ENCODE measurements at regions not wholly inside any gene's neighbourhood (a gene's known extent, or its start where the extent isn't known, plus 50 kb on each side); places are given as distances from the start of the nearest gene placed in this dataset.
A peak's percentile ranks its signal among the peaks of the same experiment; 100 is the strongest.

- DNase-seq = no peak
Observed at GRCh38 chr7:84533182-84533581, 338.6 kb upstream of the SEMA3A start.

GRCh38 chr7:84532196-84532595 is 337.6 kb upstream of the SEMA3A start:
- no peak for DNase-seq

DNA sequence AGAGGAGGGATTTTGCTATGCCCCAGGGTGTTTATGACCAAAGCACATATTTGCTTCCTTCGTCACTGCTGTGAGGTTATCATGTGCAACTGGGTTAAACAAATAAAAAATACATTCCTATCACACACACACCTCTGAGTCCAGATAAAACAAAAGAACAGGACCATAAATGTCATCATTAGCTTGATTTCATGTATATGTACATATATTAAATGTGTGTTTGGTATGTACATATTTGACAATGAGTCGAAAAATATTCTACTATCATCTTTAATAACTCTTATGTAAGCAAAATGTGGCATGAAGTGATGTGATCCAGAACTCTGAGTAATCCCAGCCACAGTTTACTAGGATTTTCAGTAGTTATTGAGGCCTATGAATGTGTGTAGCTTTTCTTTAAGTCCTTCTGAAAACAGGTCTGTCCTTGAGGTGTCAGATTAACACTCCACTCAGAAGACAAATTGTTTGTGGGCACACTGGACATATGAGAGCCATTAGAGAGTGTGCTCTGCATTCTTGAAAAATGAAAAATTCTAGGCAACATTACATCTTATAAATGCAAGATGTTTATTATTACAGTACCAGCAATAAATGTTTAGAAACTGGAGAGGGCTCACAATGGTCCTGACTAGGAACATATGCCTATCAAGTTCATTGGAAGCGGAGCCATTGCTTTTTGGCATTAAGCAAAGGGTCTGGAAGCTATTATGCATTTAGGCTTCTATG is 335.1 kb upstream of the SEMA3A start:
- DNase-seq = peak; percentile 1

GRCh38 chr7:84528756-84529479 is 334.3 kb upstream of the SEMA3A start:
- no peak for DNase-seq

- no peak for DNase-seq
Observed at GRCh38 chr7:84524714-84525694, 330.4 kb upstream of the SEMA3A start.

DNA sequence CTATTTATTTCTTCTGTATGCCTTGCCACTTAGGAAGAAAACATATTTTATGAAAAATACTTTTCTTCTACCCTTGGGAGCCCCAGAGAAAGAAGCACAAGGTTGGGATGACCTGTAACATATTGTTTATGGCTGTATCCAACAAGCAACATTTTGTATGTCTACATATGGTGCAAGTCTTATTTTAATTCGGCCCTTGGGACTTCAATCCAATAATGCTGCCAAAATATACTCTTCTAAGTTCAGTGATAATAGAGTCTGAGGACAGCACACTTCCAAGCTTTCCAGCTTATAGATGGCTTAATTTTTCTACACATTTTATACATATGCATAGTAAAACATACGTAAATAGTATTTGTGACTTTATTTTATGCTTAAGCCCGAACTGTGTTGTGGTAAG is 318.5 kb upstream of the SEMA3A start:
- DNase-seq = no peak

DNA sequence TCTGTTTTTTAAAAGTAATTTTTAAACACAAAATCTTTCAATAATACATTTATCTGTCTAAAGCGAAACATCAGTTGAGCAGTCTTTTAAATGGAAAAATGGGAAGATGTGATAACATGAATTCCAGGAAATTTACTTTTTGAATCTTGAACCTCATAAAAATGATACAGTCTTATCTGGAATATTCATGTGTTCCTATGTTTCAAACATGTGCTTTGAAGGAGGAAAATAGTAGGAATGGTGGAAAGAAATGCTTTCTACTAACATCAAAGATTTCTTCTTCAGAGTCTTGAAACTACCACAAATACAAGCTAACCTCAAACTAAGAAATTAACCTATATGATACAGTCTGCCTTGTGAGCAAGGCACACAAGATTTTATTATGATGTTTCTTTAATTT is 317.5 kb upstream of the SEMA3A start:
- DNase-seq = no peak

- DNase-seq = no peak
Observed at GRCh38 chr7:84510505-84510904, 315.9 kb upstream of the SEMA3A start.

DNA sequence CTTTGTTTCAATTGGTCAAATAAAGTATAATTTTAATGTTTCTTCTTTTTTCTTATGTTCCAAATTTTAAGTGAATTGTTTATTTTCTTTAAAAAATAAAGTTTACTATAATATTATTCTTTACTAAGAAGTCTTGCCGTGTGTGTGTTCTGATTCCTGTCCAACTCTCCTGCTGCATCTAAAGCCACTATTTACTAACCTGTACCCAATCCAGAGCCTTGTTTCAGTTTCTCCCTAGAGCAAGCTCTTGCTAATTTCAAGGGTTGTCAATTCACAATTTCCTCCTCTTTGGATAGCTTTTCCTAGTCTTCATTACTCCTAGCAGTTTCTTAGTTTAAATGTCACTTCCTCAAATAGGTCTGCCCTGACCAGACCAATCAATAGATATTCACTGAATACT is 314.9 kb upstream of the SEMA3A start:
- DNase-seq = no peak

GRCh38 chr7:84508606-84509005 is 314.0 kb upstream of the SEMA3A start:
- DNase-seq = no peak

DNA sequence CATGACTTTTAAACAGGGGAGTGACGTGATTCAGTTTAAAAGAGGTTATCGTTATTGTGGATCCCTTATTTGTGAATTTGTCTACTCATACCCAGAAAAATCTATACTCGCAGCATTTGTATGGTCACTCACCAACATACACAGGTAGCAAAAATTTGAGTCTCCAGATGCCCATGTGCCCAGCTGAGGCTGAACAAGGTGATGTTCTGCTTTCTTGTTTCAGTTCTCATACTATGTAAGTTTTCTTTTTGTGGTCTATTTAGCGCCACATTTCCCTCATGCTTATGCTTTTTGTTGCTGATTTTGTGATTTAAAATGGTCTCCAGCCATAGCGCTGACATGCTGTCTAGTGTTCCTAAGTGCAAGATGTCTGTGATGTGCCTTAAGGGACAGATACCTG is 312.9 kb upstream of the SEMA3A start:
- no peak for DNase-seq

- DNase-seq = no peak
Observed at GRCh38 chr7:84506151-84506550, 311.6 kb upstream of the SEMA3A start.

GRCh38 chr7:84502239-84502638 is 307.6 kb upstream of the SEMA3A start:
- no peak for DNase-seq

DNA sequence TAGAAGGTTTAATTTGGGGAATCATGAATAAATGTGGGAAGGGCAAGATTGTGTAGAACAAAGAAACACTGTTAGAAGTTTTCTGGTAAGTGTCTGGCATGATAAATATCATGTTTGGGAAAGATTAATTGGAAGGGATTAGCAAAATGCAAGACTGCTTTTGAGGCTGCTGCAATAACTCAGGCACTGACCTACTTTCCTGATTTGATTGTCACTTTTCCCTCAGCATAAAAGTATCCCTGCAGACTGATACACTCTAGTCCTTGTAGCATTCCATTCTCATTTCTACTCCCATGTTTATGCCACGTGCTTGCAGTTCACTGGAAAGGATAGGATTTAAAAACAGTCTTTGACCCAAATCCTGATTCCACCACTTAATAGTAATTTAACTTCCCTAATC is 303.3 kb upstream of the SEMA3A start:
- DNase-seq = no peak

GRCh38 chr7:84495128-84495527 is 300.5 kb upstream of the SEMA3A start:
- DNase-seq = no peak

- DNase-seq = no peak
Observed at GRCh38 chr7:84492098-84493034, 297.8 kb upstream of the SEMA3A start.

- DNase-seq = no peak
Observed at GRCh38 chr7:84490661-84491060, 296.1 kb upstream of the SEMA3A start.

DNA sequence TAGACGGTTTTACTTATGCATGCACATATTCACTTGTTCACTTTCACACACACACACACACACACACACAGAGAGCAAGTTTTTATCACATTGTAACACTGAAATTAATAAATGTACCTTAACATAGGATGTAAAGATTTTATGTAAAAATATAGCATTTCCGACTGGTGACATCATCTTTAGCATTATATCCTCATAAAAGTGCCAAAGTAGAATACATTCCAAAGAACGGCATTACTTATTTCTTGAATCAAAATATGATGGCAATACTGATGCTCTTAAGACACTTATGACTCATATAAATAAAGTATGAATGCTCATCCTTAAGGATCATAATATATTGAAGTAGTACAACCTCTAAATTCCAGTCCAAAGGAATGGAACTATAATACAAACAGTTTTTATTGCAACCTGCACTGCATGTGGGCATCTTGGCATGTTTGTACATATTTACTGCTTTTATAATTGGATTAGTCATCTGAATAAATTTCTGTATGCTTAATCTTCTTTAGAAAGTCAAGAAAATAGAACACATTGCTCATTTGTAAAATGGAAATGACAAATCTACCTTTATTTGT is 290.0 kb upstream of the SEMA3A start:
- DNase-seq = no peak

GRCh38 chr7:84482476-84482875 is 287.9 kb upstream of the SEMA3A start:
- no peak for DNase-seq

DNA sequence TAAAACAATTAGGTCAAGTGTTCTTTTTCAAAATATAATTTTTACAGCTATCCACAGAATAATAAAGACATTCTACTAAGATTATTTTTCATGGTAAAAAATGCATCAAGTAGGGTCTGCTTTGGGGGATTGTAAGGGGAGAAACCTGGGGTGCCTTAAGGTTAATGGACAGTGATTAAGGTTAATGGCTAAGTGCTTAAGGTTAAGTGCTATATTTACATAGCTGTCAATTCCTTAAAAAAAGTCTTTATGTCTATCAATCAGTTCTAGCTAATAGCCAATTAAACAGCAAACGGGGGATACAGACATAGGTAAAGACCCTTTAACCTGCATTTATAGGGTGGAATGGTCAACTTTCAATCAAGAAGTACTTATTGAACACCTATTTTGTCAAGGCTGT is 284.5 kb upstream of the SEMA3A start:
- no peak for DNase-seq

DNA sequence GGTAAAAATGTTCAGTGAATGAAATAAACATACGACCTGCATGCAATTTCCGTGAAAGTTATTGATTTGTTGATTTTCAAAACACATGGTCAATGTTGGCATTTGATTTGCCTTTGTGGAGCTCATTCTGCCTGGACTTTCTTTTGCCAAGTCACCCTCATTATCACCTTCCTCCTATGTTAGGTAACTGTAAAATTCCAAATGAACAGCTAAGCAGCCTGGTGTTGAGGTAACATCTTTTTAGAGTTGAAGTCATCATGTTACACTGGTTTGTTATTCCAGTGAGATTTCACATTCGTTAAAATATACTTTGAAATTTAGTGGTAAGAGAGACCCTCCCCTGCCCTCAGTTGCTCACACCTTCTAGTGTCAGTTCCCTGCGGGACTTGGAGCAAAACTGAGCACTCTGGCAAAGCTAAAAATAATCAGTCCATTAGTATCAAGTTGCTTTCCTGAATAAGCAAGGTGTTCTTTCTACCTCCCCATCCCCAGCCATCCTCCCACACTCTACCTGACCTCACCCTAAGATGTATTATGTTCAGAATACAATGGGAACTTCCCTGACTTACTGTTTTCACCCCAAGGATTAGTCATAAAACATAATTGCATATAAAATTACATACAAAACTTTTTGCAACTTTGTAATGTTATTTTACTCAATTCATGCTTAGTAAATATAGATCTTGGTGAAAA is 283.3 kb upstream of the SEMA3A start:
- no peak for DNase-seq
